ENCODE measurements at regions not wholly inside any gene's neighbourhood (a gene's known extent, or its start where the extent isn't known, plus 50 kb on each side); places are given as distances from the start of the nearest gene placed in this dataset.

DNA sequence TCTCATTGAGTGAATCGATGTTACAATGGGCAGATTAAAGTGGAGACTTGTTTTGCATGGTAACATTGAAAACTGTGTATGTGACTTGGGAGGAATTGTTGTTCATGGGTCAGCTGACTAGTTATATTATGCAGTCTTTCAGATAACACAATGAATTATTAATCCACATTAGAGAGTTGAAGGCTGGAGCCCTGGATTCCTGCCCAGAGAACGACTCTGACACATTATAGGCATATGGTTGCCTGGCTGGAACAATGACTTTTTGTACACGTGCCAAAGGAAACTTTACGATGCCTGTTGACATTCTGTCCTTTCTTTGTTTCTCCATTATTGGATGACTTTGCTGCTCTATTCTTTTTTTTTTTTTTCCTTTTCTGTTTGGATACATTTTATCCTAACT, 52.3 kb upstream of the TMEM229A start:
- WGBS, 2 donors, result 21 to 22% methylated on average over 4 of the region's 4 CpGs
- DNase-seq (ENCODE audit: low spot score in 2 of 2), result no peak
- TF ChIP-seq POLR2A (IDR thresholded peaks at IDR 0.05), result no peak
- intact Hi-C loops (cut with DNase I; ENCODE audit: low total_unique reads), result no loop called here
- no peak overlapping the region for H3K4me3 ChIP-seq (ENCODE audit: low read depth, poor library complexity, severe bottlenecking)

DNA sequence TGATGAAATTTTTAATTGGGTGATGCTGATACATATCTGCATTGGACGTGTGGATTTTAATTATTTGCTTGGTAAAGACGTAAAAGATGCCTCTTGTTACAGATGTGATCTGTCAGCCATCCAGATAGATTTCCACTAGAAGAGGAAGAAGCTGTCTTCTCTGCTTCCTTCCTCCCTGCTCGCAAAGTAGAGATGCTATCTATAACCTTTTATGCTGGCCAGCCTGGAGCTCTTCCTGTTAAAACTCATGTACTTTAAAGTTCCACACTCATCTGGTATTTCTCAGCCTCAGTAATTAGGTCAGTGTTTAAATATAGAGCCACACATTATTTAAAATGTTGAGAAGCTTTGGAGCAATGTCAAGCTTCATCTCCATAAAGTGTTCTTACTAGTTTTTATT, 51.2 kb upstream of the TMEM229A start:
- no peak overlapping the region for H3K4me3 ChIP-seq (ENCODE audit: low read depth, poor library complexity, severe bottlenecking)
- intact Hi-C loops (cut with DNase I; ENCODE audit: low total_unique reads), result no loop called here
- no peak for TF ChIP-seq POLR2A (IDR thresholded peaks at IDR 0.05)
- TF ChIP-seq, protein P1, sequence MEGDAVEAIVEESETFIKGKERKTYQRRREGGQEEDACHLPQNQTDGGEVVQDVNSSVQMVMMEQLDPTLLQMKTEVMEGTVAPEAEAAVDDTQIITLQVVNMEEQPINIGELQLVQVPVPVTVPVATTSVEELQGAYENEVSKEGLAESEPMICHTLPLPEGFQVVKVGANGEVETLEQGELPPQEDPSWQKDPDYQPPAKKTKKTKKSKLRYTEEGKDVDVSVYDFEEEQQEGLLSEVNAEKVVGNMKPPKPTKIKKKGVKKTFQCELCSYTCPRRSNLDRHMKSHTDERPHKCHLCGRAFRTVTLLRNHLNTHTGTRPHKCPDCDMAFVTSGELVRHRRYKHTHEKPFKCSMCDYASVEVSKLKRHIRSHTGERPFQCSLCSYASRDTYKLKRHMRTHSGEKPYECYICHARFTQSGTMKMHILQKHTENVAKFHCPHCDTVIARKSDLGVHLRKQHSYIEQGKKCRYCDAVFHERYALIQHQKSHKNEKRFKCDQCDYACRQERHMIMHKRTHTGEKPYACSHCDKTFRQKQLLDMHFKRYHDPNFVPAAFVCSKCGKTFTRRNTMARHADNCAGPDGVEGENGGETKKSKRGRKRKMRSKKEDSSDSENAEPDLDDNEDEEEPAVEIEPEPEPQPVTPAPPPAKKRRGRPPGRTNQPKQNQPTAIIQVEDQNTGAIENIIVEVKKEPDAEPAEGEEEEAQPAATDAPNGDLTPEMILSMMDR (IDR thresholded peaks at IDR 0.05), result no peak
- DNase-seq (ENCODE audit: low spot score in 2 of 2), result no peak
- WGBS, 2 donors, result 1 to 5% methylated on average over 3 of the region's 3 CpGs

All from lower leg skin (tissue), 4 donors.